ENCODE measurements at regions not wholly inside any gene's neighbourhood (a gene's known extent, or its start where the extent isn't known, plus 50 kb on each side); places are given as distances from the start of the nearest gene placed in this dataset.

DNA sequence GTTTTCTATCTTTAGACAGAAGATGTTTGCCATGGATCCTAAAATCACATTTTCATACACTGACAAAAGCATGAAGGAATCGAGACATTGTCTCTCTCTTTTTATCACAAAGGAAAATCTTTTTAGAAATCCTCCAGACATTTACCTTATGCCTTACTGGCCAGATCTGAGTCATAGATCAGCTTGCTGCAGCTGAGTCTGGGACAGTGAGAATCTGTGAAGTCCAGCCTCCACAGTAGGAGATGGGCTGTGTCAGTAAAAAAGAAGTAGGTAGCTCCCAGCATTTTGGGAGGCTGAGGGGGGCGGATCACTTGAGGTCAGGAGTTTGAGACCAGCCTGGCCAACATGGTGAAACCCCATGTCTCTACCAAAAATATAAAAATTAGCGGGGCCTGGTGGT, 333.4 kb upstream of the ZNF462 start:
- TF ChIP-seq, protein P1, sequence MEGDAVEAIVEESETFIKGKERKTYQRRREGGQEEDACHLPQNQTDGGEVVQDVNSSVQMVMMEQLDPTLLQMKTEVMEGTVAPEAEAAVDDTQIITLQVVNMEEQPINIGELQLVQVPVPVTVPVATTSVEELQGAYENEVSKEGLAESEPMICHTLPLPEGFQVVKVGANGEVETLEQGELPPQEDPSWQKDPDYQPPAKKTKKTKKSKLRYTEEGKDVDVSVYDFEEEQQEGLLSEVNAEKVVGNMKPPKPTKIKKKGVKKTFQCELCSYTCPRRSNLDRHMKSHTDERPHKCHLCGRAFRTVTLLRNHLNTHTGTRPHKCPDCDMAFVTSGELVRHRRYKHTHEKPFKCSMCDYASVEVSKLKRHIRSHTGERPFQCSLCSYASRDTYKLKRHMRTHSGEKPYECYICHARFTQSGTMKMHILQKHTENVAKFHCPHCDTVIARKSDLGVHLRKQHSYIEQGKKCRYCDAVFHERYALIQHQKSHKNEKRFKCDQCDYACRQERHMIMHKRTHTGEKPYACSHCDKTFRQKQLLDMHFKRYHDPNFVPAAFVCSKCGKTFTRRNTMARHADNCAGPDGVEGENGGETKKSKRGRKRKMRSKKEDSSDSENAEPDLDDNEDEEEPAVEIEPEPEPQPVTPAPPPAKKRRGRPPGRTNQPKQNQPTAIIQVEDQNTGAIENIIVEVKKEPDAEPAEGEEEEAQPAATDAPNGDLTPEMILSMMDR (IDR thresholded peaks at IDR 0.05; ENCODE audit: control extremely low read depth in 1 of 3, insufficient read depth in 1 of 3, low read depth in 1 of 3, low read length in 3 of 3) = no peak
- no peak for TF ChIP-seq POLR2A (IDR thresholded peaks at IDR 0.05; ENCODE audit: control extremely low read depth in 1 of 2, low read depth in 2 of 2, low read length in 2 of 2)

Data from H1 (cell line).